GM12878 (cell line): ENCODE measurements at regions not wholly inside any gene's neighbourhood (a gene's known extent, or its start where the extent isn't known, plus 50 kb on each side); places are given as distances from the start of the nearest gene placed in this dataset.

ENCODE experiments used
- ATAC-seq: fragments of 200-7000 bp; cut with Tn5 transposase; 3 replicates; pipeline ENCODE4 v1.9.1; 2020; ENCODE audit warnings: mild to moderate bottlenecking, moderate library complexity
- BruUV-seq: library from RNA; stranded (reverse); fragments of 400-500 nt; replicated peaks from 2 replicates; lab custom pipeline; 2021; lab: Mats Ljungman, UMichigan
- CTCF ChIA-PET: fragments of 300-600 bp; sonication (Branson Sonifier 250); formaldehyde crosslinking; extraction: SDS; loops from one replicate; lab custom pipeline; 2021; ENCODE audit warnings: inconsistent platforms; lab: Yijun Ruan, JAX
- POLR2A ChIA-PET: fragments of 350-600 bp; formaldehyde crosslinking; extraction: SDS; loops from one replicate; lab custom pipeline; 2021; ENCODE audit warnings: inconsistent platforms; lab: Charles Lee
- RAD21 ChIA-PET: fragments of 300-600 bp; sonication (Branson Sonifier 250); formaldehyde crosslinking; loops from one replicate; lab custom pipeline; 2023; ENCODE audit warnings: antibody characterized with exemption; ENCODE audit not compliant: unreplicated experiment; lab: Charles Lee
- SMC1A ChIA-PET: fragments of 300-600 bp; sonication (Branson Sonifier 250); formaldehyde crosslinking; loops from one replicate; lab custom pipeline; 2023; ENCODE audit not compliant: unreplicated experiment, uncharacterized antibody; lab: Charles Lee
- DNase-seq: peaks from one replicate; pipeline ENCODE4 v3.0.0-alpha.2; 2011; ENCODE audit warnings: low read depth, low spot score
- FAIRE-seq: peaks from 3 replicates; lab custom pipeline; 2011; peaks lifted over from hg19 to GRCh38; lab: Jason Lieb, UNC
- H2AFZ ChIP-seq: 2 replicates; pipeline ENCODE4 v1.6.0; 2011; ENCODE audit warnings: low read depth, low read length, control low read depth; ENCODE audit not compliant: control insufficient read depth
- H3K27ac ChIP-seq: 2 replicates; pipeline ENCODE4 v1.5.1; 2011; ENCODE audit warnings: control low read depth; ENCODE audit not compliant: control insufficient read depth, insufficient read depth
- H3K27me3 ChIP-seq, 2 experiments: replicated peaks in 1 of 2; 2 replicates each; pipeline versions ENCODE4 v1.6.0 to v1.6.1; 2011; ENCODE audit warnings: low read length in 1 of 2; ENCODE audit not compliant: control insufficient read depth in 2 of 2, insufficient read depth in 2 of 2
- H3K36me3 ChIP-seq, 2 experiments: 2 replicates each; pipeline ENCODE4 v1.5.1; 2011; ENCODE audit warnings: low read length in 1 of 2; ENCODE audit not compliant: control insufficient read depth in 2 of 2, insufficient read depth in 2 of 2
- H3K4me1 ChIP-seq: 2 replicates; pipeline ENCODE4 v1.6.1; 2011; ENCODE audit warnings: mild to moderate bottlenecking, low read length, moderate library complexity, mixed read lengths; ENCODE audit not compliant: control insufficient read depth, insufficient read depth
- H3K4me2 ChIP-seq: 2 replicates; pipeline ENCODE4 v1.6.0; 2011; ENCODE audit warnings: control low read depth; ENCODE audit not compliant: control insufficient read depth, insufficient read depth
- H3K4me3 ChIP-seq: fragments of 200-600 bp; sonication (generic); 2 replicates; pipeline ENCODE4 v1.5.1; 2016
- H3K79me2 ChIP-seq: 2 replicates; pipeline ENCODE4 v1.6.0; 2011; ENCODE audit warnings: low read length; ENCODE audit not compliant: control insufficient read depth, insufficient read depth
- H3K9ac ChIP-seq: 2 replicates; pipeline ENCODE4 v1.8.0; 2011; ENCODE audit warnings: low read length, control low read depth, mixed read lengths; ENCODE audit not compliant: control insufficient read depth, insufficient read depth
- H3K9me3 ChIP-seq: replicated peaks from 3 replicates; pipeline ENCODE4 v1.5.1; 2011; ENCODE audit warnings: mild to moderate bottlenecking, low read length; ENCODE audit not compliant: control insufficient read depth, insufficient read depth
- H4K20me1 ChIP-seq: 2 replicates; pipeline ENCODE4 v1.6.0; 2011; ENCODE audit not compliant: control insufficient read depth, insufficient read depth
- NFXL1 ChIP-seq: fragments of 450-650 bp; IDR thresholded peaks from 2 replicates; pipeline ENCODE4 v1.6.1; 2017; ENCODE audit warnings: antibody characterized with exemption, mild to moderate bottlenecking, borderline replicate concordance
- POLR2A ChIP-seq: IDR thresholded peaks from 2 replicates; pipeline ENCODE4 v1.6.1; 2011; ENCODE audit warnings: low read depth, mild to moderate bottlenecking, low read length
- POLR2AphosphoS2 ChIP-seq: IDR thresholded peaks from 2 replicates; pipeline ENCODE4 v1.6.1; 2011; ENCODE audit warnings: low read depth, mild to moderate bottlenecking, low read length, improper control_type of control experiment, moderate library complexity
- WGBS: methylation state at CpG from one replicate; pipeline ENCODE4 v1.1.6; 2016; ENCODE audit warnings: low lambda C conversion rate; ENCODE audit not compliant: insufficient replicate concordance, insufficient coverage; ENCODE audit errors: missing lambda C conversion rate; 5-methylcytosine and 5-hydroxymethylcytosine counted together
- in situ Hi-C: fragments of 300-500 bp; cut with MboI; formaldehyde crosslinking; loops from 9 replicates; pipeline ENCODE4 v1.14.3; 2018; ENCODE audit warnings: mixed read lengths
- intact Hi-C: fragments of 100-400 bp; cut with micrococcal nuclease; formaldehyde crosslinking; loops from one replicate; pipeline ENCODE4 v1.14.2; 2022; ENCODE audit not compliant: unreplicated experiment
- TF ChIP-seq, protein P1 (sequence below): fragments of 450-650 bp; formaldehyde crosslinking; IDR thresholded peaks from 2 replicates; pipeline ENCODE4 v1.4.0; 2020; ENCODE audit warnings: mild to moderate bottlenecking, moderate library complexity

DNA sequence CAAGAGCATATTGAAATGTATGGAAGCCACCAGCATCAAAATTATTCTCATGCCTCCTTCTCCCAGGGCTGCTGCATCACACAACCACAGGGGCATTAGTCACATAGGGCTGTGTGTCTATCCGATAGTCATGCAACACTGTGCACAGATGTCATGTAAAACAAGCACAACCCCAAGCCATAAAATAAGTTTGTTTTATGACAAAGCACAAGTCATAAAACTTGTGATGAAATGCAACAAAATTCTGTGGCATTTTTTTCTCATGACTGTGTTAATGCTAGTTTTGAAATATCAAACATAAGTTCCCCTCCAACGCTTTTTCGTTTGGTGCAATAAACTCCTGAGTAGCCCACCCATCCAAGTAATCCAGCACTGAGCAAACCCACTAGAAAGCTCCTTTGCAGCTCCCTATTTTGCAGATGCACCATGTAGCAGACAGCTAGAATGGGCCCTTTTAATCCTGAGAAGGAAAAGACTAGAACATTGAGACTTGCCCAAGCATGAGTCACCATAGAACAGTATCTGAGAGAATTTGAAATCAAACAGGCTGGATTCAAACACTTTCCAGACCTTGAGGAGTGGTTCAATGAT is 93.3 kb upstream of the ZNF366 start:
- RAD21 ChIA-PET, result no interaction called here
- in situ Hi-C loops, result no loop called here

More for the DNA sequence above, 93.3 kb upstream of the ZNF366 start:
- no peak for FAIRE-seq
- H3K9me3 ChIP-seq, result peaks cover 8% of the 10 kb centered on the region
- no peak overlapping the region for H2AFZ ChIP-seq
- DNase-seq, result no peak
- H3K4me3 ChIP-seq, result no peak overlapping the region
- H3K4me2 ChIP-seq, result no peak overlapping the region
- H3K27me3 ChIP-seq, result no peaks in the 10 kb centered on the region
- no TSS peak for BruUV-seq
- peaks cover 4% of the 10 kb centered on the region; the same call in 1 of the 2 replicates for H3K4me1 ChIP-seq
- no peak for ATAC-seq
- H3K9ac ChIP-seq, result no peak overlapping the region
- intact Hi-C loops, result no loop called here
- POLR2A ChIA-PET, result no interaction called here
- TF ChIP-seq POLR2AphosphoS2 (no peak), NFXL1 (no peak), POLR2A (no peak)
- TF ChIP-seq, protein P1, sequence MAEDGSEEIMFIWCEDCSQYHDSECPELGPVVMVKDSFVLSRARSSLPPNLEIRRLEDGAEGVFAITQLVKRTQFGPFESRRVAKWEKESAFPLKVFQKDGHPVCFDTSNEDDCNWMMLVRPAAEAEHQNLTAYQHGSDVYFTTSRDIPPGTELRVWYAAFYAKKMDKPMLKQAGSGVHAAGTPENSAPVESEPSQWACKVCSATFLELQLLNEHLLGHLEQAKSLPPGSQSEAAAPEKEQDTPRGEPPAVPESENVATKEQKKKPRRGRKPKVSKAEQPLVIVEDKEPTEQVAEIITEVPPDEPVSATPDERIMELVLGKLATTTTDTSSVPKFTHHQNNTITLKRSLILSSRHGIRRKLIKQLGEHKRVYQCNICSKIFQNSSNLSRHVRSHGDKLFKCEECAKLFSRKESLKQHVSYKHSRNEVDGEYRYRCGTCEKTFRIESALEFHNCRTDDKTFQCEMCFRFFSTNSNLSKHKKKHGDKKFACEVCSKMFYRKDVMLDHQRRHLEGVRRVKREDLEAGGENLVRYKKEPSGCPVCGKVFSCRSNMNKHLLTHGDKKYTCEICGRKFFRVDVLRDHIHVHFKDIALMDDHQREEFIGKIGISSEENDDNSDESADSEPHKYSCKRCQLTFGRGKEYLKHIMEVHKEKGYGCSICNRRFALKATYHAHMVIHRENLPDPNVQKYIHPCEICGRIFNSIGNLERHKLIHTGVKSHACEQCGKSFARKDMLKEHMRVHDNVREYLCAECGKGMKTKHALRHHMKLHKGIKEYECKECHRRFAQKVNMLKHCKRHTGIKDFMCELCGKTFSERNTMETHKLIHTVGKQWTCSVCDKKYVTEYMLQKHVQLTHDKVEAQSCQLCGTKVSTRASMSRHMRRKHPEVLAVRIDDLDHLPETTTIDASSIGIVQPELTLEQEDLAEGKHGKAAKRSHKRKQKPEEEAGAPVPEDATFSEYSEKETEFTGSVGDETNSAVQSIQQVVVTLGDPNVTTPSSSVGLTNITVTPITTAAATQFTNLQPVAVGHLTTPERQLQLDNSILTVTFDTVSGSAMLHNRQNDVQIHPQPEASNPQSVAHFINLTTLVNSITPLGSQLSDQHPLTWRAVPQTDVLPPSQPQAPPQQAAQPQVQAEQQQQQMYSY (CRISPR knock-in tag), result no peak
- TF ChIP-seq, all 136 proteins: peak for 0
- WGBS, result 85% methylated on average over 3 of the region's 3 CpGs
- Histone ChIP-seq H3K79me2 (no peaks in the 10 kb centered on the region), H3K27ac (no peak overlapping the region), H3K36me3 (no peaks in the 10 kb centered on the region), H4K20me1 (no peaks in the 10 kb centered on the region)
- ChIA-PET SMC1A (no interaction called here), CTCF (interaction anchor here (0.8 to 3.2 kb wide), 2 partner anchors 10 to 12 kb away, joined by 3 to 14 read pairs; no protein-coding TSS in a partner anchor)
